ENCODE measurements at regions not wholly inside any gene's neighbourhood (a gene's known extent, or its start where the extent isn't known, plus 50 kb on each side); places are given as distances from the start of the nearest gene placed in this dataset.

DNA sequence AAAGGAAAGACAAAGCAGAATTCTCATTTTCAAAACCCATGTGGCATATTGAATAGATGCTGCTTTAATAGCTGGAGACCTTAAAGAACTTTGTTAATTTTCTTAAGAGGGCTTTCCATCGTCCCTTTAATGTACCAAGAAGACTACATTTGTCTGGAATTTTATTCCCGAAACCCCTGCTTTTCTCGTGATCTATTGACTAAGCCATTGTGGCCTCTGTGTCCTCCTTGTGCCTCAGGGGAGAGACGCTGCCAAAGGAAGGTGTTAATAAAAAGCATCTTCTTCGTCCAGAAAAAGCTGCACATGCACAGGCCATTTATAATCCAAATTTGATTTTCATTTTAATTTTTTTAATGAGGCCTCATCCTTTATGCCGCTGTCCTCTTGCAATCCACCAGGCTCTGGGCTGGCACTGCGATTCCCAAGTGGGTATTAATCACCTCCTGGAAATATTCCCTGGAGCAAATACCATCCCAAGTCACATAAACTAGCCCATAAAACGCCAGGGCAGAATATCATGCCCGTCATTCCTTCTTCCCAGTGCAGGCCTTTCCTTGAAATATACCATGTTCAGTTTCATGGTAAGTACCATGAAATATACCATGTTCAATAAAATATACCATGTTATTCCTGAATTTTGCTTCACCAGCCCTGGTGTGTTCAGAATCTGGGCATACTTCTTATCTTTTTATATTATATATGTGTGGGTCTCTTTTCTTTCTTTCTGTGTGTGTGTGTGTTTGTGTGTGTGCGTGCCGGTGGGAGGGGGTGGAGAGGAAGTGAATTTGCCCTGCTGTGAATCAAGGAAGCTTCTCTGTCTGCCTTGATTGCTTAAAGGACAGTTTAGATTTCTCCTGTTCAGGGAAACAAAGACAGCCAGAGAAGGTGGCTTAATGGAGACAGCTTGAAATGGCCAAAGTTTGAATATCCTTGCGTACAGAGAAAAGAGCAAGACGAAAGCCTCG, 147.6 kb downstream of the PHETA1 start:
- DNase-seq: no peak

DNA sequence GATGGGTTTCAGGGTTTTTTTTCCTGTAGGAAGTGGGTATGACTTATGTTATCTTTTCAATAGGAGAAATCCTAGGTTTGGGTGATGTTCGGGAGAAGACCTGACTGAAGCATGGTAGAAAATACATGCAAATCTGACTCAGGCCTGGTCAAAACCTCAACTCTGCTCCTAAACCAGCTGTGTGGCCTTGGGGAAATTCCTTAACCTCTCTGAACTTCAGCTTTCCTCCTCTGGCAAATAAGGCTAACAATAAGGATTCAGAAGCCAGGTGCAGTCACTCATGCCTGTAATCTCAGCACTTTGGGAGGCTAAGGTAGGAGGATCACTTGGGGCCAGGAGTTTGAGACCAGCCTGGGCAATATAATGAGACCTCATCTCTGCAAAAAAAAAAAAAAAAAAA, 148.5 kb downstream of the PHETA1 start:
- no peak for DNase-seq

DNA sequence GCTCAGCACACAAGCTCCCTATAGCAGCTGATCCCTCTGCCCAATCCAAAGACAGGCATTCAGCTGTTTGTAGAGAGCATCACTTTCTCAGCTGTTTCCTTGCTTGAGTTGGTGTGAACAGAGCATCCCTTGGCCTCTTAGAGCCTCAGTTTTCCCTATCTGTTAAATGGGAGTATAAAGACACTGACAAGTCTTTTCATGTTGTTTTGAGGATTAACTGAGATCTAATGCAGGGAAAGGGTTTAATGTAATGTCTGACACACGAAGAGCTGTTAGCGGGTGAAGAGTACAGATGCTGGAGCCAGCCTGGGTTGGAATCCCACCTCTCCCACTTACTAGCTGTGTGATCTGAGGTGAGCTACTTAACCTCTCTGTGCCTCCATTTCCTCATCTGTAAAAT, 149.5 kb downstream of the PHETA1 start:
- no peak for DNase-seq

DNA sequence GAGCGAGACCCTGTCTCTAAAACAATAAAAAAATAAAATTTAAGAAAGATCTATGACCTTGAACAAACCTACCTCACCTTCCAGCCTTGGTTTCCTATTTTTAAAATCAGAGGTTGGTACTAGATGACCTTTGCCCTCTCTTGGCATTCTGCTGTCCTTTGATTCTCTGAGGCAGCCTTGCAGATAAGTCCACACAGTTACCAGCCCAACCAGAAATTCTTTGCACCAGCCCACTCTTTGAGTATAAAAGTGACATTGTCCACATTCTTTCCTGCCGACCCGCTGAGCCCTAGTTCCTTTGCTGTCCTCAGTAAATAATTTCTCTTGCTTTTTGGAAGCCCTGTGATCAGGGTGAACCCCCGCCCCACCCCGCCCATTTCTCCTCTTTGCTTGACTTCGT, 150.4 kb downstream of the PHETA1 start:
- DNase-seq: no peak

DNA sequence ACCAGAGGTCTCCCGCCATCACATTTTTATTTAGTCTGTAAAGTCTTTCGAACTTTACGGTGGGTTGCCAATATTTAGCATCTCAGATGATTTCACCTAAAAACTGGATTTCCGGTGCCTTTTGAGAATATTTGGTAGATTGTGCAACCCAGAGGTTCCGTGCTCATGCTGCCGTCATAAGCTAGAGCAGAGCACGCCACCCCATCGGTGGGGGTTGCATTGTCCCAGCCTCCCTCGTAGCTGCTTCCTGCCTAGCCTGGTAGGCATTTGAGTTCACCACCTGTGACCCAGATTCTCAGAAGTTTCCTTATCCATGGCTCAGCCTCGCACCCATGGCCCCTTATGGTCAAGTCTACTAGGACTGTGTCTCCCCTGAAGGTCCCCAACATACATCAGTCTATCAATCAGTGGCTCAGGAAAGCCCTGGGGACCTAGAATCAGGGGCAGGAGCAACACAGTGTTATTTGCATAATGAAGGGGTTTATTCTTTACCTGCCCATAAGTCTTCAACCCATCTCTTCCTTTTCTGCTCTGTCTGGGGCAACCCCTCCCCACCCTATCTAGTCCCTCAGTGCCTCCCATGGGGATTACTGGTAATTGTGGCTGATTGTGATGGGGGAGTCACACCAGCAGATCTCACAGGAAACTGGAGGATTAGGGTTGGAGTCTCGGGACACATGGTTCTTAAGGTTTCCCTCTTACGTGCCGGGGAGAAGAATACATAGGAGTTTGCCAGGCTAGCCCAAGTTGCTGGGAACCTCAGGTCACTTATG, 152.3 kb downstream of the PHETA1 start:
- DNase-seq: no peak

DNA sequence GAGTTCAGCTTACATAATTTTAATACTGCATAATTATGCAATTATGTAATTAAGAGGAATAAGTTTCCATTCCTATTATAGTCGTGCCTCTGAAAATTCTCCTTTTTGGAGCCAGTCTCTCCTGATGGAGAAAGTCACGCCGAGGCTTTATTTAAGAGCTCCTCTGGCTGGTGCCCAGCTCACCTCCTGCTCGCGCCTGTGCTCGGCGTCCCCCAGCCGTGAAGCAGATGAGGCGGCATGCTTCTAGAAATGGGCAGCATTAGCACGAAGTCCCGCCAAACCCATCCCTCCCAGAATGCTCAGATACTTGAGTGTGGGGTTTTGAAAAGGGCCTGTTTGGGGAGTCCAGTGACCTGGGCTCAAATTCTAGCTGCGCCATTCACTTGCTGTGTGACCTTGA, 153.0 kb downstream of the PHETA1 start:
- DNase-seq: no peak

DNA sequence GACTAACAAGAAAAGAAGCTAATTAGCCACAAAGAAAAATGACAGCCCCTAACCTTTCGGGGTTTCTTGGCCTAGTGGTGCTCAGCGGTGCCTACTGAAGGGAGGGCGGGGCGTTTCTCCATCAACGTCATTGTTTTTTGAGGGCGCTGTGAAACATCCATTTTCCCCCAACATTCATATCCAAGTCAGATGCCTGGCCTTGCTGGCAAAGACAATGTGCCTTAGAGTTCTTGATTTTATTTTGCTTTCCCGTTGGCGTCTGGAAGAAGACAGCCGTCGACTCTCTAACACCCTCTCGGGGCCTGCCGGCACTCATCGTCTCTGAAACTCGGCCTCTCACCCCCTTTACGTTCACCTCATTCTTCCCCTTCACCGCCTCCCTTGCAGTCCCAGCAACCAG, 154.5 kb downstream of the PHETA1 start:
- DNase-seq: no peak

DNA sequence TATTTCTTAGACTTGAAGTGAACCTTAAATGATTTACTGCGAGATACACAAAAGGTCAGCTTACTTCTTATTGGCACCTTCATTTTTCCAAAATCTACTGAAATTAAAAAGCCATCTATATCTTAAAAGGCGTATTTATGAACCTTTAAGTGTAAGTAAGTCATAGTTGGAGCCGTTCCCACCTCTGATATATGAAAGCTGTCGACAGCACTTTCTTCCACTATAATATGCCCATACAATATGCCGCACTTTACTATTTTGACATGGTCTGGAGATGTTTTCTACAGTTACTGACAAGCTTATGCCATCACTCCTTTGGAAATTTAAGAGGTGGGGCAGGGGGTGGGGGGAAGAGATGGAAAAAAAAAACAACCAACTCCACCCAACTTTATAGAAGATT, 155.3 kb downstream of the PHETA1 start:
- DNase-seq: no peak

DNA sequence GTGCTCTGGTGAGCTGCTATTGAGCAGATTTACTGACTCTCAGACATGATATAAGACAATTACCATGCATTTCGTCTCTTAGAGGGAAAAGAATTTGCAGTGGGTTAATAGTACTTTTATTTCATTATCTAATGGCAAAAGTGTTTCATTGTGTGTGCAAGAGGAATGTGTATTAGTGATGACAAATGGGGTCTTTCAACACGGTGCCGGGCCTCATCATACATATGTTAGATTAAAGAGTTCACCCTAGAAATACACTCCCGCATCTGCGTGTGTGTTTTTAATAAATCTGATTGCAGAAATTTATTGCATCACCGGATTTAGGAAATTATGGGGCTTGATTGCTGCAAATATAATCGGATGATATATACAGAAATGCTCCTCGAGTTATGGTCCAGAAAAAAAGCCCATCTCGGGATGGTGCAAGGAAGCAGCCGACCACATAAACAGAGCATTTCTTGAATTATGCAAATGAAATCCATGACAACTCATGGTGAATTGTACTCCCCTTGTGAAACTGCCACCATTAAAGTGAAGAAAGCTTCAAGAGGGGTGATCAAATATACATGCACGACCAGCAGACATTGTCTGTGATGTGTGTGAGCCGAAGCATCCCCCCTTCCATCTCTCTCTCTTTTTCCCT, 156.0 kb downstream of the PHETA1 start:
- no peak for DNase-seq

DNA sequence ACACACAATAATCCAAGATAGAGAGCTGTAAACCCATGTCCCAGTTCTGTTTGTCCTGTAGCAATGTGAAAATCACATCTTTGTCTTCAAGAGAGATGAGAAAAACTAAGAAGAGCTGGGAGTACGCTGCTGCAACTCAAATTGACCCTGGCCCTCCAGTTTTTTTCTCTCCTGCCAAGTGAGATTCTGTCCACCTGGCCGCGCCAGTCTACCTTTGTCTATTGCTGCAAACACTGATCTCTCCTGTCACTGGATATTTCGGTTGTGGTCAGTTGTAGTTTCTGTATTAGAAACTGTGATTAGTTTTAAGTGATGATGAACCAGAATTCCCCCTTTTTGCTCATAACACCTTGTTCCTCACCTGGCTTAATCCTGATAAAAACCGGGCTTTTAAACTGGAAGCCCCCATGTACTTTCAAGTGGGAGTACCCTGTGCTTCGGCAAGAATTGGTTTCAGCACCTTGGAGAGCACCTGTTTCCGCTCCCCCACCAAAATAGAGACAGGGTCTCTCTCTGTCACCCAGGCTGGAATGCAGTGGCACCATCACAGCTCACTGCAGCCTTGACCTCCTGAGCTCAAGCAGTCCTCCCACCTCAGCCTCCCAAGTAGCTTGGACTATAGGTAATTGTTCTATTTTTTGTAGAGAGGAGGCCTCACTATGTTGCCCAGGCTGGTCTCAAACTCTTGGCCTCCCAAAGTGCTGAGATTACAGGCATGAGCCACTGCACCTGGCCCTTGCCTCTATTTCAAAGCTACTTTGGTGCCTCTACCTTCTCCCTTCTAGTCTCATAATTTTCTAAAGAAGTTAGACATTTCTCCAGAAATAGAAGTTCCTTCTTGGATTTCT, 156.8 kb downstream of the PHETA1 start:
- DNase-seq: no peak

DNA sequence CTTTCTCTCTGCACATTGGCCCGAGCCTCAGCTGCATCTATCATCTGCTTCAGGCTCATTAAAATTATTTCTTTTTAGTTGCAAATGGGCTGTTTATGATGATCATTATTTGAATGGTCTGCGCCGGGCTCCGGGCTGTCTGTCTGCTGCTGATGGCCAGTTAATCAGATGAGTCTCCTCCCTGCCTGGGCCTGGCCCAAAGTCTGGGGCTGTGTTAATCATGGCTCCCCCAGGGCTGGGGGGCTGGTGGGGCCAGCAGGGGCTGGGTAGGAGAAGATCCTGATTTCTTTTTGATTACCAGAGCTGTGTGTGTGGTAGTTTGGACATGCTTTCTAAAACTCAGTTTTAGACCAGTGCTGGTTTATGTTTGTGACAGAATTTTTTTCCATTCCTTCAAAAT, 159.1 kb downstream of the PHETA1 start:
- DNase-seq: no peak

DNA sequence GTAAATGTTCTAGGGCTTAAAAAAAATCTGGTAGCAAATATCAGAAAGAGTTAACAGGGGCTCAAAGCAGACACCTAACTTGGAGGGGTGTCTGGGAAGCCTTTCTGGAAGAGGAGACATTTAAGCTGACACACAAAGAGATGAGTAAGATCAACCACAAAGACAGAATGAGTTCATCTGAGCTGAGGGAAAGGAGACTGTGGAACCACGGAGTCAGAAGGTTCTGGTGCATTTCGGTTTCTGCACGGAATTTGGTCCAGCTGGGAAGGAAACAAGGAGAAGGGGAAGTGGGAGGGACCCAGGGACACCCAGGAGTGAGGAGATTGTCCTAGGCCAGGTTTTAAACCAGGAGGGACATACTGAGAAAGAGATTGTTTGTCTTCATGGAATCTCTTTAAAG, 161.1 kb downstream of the PHETA1 start:
- no peak for DNase-seq

DNA sequence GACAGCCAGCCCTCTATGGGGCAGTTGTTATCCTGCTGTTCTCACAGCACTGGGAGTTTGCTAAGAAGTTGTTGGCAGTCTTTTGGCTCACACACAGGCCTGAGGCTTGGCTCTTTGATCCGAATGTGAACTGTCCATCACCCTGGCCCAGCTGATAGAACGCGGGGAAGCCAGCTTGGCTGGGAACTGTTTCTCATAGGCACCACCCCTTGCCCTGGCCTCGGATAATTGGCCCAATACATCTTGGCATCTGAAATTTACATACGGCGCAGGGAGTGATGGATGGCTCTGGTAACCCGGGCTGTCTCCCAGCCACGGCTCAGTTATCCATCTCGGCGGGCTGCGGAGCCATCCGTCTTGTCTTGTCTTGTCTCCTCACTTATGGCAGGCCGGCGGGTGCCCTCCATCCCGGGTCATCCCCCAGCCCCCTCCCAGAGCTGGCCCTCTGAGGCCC, 164.1 kb downstream of the PHETA1 start:
- DNase-seq: no peak

DNA sequence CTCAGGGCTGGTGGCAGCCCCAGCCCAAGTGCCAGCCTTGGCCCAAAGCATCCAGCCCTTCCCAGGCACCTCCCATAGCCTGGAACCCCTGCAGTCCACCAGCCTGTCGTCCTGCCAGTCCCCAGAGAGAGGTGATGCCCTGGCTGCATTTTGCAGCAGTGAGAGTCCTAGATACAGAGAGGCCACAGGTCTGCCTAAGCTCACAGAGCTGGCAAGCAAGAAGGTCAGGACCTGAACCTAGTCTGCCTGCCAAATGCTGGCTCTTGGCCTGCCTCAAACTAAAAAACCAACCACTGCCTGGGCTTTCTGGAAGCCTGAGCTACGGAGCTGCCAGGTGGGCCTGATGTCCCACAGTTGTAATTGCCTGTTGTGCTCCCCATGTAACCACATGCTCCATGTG, 164.9 kb downstream of the PHETA1 start:
- no peak for DNase-seq

DNA sequence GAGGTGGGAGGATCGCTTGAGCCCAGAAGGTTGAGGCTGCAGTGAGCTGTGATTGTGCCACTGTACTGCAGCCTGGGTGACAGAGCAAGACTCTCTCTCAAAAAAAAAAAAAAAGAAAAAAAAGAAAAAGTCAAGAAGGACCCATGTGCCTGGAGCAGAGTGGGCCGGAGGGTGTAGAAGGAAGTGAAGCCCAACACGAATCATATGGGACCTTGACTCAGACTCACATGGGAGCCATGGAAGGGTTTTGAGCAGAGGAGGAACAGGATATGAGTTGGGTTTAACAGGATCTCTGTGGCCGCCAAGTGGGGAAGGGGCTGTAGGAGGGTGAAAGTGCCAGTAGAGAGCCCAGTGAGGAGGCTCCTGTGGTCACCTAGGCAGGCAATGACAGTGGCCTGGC, 165.4 kb downstream of the PHETA1 start:
- no peak for DNase-seq

DNA sequence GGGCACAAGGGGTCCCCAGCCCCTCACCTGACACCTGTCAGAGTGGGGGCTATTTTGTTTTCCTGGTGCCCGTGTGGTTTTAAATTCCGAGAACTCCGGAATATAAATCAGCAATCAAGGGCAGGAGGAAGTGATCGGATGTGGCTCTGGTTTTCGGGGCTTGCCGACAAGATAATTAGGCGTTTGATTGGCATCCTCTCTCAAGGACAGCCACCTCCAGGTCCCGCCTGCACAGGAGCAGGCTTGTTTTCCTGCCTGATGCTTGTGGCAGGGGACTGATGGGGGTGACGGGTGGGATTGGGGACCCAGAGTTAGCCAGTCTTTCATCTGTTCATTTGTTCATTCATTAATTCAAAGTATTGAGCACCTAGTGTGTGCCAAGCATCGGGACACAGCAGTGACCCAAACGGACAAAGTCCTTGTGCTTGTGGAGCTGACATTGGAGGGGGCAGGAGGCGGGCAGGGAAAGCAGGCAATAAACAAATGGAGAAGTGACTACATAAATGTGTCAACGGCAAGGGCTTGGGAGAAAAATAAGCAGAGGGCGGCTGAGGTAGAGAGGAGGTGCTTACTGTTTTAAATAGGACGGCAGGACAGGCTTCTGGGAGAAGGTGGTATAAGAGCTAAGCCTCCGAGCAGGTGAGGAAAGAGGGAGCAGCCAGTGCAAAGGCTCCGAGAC, 166.5 kb downstream of the PHETA1 start:
- no peak for DNase-seq

DNA sequence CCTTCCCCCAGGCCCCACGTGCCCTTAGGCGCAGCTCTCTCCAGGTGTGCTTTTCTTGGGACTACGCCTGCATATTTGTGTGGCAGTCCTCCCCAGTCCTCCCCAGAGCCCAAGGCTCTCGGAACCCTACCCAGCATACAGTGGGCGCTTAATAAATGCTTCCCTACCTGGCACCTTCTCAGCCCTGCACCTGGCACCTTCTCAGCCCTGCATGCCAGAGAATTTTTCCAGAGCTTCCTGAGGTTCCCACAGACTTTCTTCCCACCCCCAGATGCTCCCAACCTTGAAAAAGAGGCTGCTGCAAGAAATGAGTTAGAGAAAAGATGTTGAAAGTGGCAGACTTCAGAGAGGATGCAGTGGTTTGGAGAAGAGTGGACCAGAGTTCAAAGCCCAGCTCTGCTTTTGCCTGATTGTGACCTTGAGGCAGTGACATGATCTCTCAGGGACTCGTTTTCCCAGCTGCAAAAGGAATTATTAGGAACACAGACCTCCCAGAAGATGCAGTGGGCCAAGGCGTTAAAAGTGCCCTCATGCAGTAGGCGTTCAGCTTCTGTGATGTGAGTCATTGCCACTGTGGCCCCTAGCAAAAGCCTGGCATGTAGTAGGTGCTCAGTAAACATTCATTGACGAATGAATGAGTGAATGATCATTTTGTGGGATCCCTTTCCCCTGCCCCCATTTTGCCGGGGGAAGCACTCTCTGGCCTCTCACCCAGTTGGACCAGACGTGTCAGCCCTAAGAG, 167.2 kb downstream of the PHETA1 start:
- DNase-seq: no peak

DNA sequence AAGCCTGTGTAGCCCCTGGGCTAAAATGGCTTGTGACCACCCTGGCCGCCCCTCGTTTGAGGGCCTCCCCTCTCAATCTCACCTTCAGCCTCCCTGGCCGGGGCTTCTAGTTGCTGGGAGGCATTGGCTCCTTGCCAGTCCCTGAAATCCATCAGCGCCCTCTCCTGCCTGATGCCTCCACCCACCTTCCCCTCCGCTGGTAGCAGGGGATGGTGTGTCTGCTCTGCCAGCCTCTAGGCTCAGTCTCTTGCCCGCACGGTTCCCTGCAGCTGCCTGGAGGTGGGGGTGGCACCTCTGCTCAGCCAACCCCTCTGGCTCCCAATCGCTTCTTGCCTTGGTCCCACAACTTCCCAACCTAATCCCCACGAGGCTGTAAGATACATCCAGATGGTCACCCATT, 167.9 kb downstream of the PHETA1 start:
- no peak for DNase-seq

DNA sequence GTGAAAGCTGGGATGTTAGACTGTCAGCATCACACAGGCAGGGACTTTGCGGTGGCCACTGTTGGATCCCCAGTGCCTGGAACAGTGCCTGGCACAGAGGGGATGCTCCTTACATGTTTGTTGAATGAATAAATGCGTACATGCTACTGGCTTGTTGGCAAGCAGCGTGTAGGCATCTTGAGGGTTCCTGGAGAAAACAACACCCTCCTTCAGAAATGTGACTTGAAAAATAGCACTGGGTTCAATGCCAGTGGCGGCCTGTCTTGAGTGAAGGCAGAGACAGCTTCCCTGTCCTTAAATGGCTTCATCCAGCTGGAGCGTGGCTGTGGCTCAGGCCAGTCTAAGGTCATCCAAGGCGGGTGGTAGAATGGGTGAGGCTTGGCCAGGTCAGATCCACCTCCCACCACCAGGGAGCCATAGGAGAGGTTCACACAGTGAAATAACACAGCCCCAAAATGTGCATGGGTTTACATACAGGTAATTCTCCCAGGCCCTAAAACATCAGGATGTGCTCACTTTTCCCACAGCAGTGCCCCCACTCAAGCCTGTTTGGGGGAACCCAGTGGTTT, 171.4 kb downstream of the PHETA1 start:
- no peak for DNase-seq

DNA sequence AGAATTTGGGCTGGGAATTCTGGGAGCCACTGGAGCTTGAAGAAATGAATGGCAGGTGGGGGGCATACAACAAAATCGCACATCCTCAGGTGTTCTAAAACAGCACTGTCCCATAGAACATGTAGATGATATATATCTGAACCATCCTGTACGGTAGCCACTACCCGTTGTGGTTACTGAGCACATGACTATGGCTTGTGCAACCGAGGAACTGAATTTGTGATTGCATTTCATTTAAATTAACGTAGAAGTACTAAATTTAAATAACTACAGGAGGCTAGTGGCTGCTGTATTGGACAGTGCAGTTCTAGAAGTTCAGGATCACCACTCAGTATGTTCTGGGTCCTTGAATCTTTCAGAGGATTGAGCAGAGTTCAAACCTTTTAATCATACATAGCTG, 172.4 kb downstream of the PHETA1 start:
- DNase-seq: no peak

DNA sequence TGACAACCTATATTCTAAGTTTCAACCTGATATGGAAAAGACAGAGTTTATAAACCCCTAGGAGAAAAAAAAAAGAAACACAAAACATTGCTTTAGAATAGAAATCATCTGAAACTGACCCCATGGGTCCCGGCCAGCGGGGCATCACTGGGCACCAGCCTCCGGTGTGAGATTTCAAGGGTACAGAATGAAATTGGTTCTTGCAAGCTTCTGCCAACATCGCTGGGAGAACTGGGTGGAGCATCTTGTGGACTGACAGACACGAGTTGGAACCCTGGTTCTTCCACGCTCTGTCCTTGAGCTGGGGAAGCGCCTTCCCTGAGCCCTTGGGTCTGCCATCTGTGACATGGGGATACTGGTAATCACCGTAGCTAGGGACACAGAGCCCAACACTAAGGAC, 173.6 kb downstream of the PHETA1 start:
- no peak for DNase-seq
